ENCODE measurements at regions not wholly inside any gene's neighbourhood (a gene's known extent, or its start where the extent isn't known, plus 50 kb on each side); places are given as distances from the start of the nearest gene placed in this dataset.

DNA sequence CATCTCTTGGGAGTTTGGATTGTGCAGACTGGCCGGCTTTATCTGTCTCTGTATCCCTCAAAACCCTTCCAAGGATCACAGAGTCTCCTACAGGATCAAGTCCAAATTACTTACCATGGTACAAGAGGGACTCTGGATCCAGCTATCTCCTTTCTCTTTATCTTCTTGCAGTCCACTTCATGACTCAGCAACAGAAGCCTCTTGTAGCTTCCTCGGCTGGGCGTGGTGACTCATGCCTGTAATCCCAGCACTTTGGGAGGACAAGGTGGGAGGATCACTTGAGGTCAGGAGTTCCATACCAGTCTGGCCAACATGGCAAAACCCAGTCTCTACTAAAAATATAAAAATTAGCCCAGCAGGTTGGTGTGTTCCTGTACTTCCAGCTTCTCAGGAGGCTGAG lies 189.7 kb downstream of the BCAT1 start:
- DNase-seq: no peak

DNA sequence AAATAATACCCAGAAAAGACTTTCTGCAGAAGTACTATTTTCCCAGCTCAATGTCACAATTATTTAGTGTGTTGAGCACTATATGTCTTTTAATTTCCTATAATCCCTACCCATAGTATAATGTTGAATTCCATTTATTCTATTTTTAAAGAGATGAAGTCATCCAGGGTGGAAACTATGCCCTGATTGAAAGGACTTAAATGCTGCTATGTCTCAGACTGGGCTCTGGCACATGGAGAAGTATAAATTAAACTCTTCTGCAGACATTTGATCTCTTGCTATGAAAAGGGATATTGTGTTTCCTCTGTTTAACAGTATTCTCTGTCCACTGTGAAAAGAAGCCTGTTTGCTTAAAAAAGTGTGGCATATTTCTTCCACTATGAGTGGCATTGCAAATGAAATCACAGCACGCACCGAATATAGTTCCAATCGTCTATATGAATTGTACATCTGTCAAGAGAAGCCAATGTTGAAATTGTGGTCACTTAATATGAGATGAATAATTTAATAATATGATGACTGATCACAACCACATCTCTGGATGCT lies 192.3 kb downstream of the BCAT1 start:
- DNase-seq: no peak

DNA sequence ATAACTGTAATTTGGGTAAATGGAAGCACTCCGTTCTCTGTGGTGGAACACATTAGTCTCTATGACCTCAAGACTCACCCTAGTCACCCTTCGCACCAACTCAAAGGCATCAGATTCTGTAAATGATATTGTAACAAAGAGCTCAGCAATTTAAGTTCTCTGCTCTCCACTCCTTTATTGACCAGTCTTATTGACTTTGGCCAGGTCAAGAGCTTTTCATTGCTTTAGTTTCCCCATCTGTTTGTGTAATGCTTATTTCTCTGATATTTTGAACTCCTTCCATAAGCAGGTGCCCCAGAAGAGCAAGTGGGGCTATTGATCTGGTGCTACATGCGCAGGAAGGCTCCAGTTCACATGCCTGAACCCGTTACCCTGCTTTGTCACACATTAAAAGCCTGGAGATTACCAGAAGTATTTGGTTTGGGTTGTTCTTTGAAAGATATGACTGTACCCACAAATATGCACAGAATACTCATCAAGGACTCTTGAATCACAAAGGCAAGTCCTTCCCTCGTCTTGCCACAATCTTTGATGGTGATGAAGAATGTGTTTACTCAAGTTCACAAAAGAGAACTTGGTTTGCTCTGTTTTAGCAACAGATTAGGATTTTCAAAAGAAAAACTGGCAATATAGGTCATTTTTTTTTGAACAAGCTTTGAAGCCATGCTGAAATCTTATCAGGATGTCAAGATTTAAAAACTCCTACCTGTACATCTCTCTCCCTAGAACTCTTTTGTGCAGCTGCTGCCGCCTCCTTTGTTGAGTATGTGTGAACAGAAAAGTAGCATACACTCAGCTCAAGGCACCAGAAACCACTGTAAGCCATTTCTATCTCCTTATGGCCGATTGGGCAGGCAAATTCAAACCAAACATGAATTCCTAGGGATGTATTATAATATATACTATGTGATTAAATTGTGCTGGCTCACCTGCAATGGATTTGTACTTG lies 193.9 kb downstream of the BCAT1 start:
- DNase-seq: no peak

DNA sequence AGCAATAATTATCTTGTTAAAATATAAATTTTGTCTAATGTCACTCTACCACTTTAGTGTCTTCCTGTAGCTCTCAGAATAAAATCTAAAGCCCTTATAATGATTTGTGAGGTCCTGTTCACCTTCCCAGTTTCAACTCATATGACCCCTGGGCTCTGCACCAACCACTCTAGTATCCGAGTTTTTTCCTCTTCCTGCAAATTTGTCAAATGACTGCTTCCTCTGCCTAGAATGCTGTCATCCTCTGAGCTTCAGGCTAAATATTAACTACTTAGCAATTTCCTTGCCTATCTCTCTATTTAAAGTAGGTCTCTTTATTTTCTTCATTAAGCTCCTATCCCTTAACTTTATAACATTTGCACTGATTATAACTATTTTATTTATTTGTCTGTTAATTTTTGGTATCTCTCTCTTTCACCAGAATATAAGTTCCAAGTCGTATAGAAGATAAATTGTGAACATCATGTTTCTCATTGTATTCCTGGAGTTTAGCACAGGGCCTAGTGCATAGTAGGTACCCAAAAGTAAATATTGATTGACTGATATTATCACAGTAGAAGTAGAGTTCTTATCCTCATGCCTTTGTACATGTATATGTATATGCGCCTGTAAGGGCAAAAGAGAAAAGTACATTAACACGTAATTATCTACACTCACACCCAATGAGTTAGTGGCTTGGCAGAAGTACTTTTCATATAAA lies 196.0 kb downstream of the BCAT1 start:
- DNase-seq: no peak

DNA sequence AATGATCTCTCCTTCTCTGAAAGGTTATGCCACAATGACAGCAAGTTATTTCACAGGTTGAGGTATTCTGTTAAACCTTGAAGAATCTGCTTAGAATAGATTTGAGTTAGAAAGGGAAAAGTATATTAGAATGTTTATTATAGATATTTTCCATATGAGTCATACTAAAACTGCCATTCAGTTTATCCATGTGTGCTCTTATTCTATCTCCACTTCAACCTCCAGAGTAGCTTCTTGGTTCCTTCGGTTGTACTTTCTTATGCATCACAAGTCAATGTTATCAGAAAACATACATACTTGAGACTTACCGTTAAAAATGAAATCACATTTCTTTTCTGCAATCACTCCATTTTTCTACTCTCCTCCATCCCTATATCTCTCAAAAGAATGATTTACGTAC lies 197.7 kb downstream of the BCAT1 start:
- DNase-seq: no peak

DNA sequence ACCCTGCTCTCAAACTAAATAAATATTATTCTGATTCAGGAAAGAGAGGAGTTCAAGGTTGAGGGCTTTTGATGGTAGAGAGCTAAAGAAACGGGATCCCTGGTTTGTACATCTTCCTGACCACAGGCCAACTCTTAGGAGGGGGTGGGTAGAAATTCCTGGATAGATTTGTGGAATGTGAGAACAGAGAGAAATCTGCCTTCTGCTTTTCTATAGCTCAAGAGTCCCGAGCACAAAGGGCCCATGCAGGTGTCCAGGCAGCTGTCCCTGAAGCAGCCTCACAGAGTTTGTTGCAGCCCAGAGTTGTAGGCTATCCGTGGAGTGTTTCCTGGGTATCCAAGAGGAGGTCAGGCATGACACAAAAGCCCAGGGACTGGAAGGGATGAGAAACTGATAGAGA lies 198.6 kb downstream of the BCAT1 start:
- no peak for DNase-seq

DNA sequence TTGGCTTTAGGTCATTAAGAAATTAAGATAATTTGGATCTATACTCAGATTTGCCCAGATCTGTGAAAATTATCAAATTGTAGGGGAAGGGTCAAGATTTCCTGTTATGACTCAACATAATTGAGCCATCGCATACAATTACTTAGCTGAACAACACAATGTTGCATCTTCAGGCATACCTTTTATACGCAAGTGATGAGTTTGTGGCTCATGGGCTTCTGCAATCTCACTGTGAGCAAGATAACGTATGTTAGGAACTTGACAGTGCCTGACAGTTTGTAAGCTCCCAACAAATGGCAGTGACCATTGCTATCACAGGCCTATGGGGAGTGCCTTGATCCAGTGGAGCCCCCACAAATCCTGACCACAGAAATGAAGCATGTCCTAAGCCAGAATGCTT lies 199.7 kb downstream of the BCAT1 start:
- DNase-seq: no peak

DNA sequence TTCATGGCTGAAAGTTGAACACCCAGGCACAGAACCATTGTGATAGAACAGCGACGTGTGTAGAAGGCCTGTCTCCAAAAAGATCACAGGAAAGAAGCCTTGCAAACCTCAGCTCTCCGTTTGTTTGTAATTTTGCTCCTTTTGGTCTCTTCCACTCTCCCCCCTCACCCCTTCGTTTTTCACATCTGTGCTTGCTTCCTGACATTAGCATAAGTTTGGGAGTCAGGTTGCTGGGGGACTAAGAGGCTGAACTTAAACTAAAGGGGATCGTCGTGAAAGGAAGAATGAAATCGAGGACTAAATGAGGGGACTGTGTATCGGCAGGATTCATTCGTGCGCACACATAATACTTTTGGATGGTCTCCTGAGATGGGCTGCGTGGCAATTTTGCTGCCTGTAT lies 200.6 kb downstream of the BCAT1 start:
- no peak for DNase-seq

DNA sequence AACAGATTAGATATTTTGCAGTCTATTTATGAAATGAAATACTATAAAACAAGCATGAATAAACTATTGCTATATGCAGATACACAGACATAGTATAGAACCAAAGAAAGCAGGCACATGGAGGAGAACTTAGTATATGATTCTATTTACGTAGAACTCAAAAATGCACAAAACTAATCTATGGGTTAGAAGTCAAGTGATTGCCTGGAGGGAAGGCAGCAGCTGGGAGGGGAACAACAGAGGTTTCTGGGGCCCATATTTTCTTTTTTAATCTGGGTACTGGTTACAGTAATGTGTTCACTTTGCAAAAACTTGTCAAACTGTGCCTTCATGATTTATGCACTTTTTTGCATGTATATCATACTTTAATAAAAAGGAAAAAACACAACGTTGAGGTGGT lies 202.0 kb downstream of the BCAT1 start:
- no peak for DNase-seq

DNA sequence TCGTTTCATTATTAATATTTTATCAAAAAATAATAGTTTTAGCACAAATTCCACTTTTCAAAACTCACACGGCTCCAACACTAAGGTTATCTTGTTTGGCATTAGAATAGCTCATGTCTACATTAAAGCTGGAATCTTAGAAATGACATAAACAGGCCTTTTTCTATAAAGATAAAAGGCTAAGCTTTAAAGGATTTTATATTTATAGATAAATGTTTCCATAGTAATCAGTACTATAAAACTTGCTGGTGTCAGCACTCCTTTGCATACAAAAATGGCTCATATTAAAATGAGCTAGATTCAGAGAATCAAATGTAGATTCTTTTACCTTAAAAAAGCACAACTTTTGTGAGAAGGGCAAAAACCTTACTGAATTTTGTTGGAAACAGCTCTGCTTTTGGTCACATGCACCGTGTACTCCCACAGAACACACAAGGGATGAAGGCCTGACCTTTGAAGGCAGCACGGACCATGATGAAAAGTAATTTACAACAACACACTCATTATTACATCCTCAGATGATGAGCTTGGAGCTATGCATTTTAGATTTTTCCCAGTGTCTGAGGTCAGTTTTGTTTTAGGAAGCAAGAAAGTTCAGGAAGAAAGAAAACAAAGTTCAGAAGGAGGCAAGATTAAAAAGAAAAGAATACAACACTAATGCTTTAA lies 202.8 kb downstream of the BCAT1 start:
- no peak for DNase-seq

DNA sequence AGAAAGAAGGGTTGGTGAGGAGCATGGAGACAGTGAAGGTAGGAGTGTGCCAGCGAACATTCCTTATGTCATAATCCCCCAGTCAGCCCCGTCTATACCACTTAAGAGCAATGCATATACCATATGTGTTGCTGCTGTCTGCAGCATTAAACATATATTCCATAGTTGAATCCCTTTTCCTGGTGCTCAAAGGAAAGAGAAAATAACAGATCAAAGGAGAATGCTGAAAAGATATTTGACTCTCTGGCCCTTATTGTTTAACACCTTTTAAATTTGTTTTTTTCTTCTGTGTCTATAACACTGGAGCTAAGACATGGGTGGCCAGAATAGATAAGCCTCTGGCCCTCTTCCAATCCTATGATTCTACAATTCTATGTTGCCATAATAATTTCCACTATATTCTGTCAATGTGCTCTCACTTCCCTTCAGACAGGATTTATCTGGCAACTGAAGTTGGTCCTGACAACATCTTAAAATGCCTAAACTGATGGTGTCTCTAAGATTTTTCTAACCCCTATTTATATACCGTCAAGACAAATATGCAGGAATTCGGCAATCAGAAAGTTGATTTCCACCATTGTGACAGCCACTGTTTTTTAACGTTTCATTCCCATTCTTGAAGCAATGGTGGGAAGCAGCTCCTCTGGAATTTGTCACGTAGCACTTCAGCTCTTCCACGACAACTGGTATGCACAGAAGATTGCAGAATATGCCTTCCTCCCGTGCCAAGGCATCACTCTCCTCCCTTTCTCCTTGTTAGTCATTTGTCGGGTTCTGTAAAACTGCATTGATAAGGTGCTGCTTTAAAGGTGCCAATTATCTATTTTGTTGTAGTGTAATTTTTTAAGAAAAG lies 204.7 kb downstream of the BCAT1 start:
- no peak for DNase-seq

DNA sequence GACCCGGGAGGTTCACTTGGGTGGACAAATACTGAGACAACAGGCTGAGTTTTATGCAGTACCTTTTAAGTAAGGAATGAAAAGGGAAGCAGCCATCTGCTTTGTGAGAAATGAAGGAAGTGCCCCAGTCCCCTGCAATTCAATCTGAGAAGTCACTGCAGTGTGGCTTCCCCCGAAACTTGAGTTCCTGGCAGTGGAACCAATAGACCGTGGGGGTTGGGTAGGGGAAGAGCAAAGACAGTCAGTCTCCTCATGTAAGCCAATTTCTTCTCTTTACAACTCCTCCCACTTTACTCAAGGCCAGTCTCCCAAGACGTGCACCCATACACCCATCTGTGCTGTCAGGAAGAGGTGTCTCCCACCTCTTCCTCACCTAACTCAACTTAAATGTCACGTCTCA lies 206.5 kb downstream of the BCAT1 start:
- peak; percentile 11 for DNase-seq

DNA sequence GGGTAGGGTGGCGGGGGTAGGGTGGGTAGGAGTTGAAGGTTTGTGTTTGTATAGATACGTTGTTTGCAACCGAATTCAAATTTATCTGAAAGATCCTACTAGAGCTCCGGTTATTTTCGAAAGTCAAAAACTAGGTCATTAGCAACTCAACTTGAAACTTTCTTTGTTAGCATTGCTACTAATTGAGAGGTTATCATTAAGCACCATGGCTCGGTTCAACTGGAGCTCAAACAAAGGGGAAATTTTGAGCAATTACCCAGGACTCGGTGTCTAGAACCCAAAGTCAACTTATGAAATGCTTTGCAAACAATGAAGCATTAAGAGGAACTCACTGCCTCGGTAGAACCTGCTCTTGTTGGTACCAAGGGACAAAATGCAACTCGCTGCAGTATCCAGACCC lies 207.7 kb downstream of the BCAT1 start:
- DNase-seq: no peak

DNA sequence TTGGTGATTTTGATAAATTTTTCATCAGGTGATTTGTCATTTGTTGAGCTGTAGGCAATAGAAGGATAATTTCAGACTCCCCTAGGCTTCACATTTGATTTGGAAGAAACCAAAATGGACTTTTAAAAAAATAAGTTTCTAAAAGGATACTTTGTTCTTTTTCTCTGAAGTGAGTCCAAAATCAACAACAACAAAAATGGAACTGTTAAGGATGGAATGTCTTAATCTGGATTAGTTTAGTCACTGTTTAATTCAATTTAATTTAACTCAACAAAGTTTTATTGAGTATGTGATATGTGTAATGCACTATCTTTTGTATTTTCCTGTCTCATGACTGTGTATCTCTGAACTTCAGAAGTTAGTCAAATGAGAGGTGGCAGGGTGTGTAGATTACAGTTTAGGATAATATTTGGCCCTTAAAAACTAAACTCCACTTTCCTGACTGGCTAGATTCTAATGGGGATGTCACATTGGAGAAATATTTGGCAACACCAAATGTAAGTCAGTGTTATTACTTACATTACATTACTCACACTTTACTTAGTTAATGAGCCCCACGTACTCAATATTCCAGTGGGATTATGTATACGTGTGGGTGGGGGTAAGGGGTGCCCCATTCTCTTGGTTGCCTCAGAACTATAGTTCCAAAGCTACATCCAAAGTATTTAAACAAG lies 209.7 kb downstream of the BCAT1 start:
- DNase-seq: no peak

DNA sequence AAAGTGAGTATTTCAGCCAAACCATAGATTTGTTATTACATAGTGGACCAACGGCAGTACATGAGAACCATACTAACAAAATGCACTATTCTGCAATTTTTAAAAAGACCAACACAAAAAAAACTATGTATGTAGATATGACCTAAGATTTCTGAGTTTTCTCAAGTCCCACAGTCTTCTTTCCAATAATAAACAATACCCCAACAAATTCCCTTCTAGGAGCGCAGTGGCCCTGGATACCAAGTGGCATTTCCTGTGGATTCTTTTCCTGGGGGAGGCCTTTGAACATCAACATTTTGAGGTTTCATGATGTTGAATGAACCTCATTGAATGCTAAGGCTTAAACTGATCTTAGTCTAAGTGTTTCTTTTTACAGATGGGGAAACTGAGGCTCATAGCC lies 210.5 kb downstream of the BCAT1 start:
- no peak for DNase-seq

DNA sequence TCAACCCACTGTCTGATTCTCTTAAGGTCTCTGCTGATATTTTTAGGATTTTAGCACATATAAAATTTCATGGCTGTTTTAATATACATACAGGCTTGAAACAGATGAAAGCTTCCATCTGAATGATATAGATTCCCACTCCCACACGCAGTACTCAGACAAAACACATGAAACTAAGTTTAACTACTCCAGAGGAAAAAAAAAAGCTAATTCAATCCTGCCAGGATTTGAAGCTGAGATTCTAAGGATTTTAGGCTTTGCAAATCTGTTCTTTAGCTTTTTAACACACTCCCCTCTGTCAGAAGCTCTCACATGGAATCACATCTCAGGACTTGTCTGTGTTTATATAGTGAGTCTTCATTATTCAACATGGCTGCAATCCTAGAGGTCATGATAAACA lies 217.3 kb downstream of the BCAT1 start:
- no peak for DNase-seq

DNA sequence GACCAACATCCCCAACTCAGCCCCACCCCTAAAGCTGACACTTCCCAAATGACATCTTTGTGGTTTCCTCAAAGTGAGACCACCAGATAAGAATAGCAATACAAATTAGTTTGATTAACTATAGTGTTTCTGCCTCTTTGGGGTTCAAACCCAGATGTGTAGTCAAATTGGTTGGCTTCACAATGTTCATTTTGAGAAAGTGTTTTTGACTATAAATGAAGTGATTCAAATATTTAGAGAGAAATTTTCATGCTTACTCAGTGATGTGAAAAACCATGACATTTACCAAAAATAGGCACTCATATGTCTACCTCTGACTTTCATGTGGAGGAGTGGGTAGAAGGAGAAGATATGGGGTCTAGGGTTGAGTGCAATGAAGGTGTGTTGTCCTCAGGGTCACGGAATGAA lies 218.4 kb downstream of the BCAT1 start:
- DNase-seq: no peak

DNA sequence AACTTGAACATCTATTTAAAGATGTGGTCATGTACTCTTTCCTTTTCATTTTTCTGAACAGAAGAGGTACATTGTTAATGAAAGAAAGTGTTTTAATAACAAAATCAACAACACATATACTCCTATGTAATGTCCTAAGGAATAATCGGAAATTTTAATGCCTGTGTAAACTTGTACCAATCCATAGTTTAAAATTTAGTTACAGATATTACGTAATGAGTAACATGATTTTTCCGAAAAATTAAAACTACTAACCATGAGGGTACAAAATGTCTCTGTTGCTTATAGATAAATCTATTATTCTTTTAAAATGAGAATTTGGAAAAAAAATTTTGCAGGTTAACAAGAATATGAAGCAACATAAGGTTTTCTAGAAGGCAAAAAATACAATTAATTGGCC lies 220.1 kb downstream of the BCAT1 start:
- DNase-seq: no peak

DNA sequence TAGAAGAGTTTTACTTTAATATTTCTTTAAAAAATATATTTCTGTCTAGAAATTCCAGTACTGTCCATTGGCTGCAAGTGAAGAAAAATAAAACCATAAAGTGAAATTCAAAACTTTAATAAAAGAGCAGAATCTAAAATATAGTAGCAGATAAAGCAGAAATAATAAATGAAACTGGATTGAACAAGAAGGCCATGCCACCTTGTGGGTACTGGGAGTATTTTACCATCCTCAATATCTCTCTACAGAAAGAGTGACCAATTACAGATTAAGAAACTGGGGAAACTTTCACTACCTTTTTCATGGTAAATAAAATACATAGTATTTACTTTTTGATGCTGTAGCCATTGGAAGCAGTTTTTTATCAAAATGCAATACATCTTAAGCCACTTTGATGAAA lies 220.5 kb downstream of the BCAT1 start:
- DNase-seq: no peak

DNA sequence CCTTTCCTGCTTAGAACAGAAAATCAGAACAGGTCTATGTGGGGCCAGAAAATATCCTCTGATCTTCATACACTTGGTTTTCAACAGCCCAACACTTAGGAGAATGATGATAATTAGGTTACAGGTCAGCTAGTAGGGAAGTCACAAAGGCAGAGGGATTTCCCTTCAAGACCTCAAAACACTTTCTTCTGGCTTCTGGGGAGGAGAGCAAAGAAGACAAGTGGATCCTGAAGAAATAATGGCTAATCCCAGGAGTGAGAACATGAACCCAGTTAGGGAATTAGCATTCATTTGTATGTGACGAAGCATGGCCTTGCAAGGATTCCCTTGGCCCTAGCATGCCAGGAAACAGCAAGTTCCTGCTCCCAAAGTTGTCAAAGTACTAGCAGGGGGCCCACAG lies 223.3 kb downstream of the BCAT1 start:
- DNase-seq: no peak

DNA sequence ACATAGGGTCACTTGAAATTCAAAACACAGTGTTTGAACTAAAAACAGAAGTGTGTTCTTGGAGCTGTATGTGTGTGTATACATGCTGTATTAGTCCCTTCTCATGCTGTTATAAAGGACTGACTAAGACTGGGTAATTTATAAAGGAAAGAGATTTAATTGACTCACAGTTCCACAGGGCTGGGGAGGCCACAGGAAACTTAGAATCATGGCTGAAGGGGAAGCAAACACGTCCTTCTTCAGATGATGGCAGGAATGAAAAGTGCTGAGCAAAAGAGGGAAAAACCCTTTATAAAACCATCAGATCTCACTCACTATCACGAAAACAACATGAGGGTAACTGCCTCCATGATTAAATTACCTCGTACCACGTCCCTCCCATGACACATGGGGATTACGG lies 224.1 kb downstream of the BCAT1 start:
- no peak for DNase-seq

DNA sequence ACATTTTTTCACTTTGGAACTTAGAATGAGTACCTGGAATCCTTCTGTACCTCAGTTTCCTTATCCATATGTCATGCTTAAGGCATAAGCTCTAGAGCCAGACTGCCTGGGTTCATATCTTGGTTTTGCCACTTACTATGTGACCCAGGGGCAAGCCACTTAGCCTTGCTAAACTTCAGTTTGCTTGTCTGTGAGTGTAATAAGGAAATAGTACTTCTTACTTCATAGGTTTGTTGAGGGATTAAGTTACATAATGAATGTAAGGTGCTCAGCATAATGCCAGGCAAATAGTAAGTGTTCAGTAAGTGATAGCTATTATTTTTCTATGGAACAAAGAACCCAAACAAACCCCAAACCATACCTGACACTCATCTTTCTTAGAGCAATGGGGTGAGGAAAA lies 225.1 kb downstream of the BCAT1 start:
- DNase-seq: no peak
